Liver (tissue), 8 donors: ENCODE measurements at regions not wholly inside any gene's neighbourhood (a gene's known extent, or its start where the extent isn't known, plus 50 kb on each side); places are given as distances from the start of the nearest gene placed in this dataset.
A peak's percentile ranks its signal among the peaks of the same experiment; 100 is the strongest.
"Not testable (repeated sequence)": the region's sequence is repeated elsewhere in the genome, so short reads cannot be mapped to it uniquely, and the experiment has no call there.

Experiments
- DNase-seq: peaks from one replicate; pipeline ENCODE4 v3.0.0-alpha.2; 2017; ENCODE audit warnings: low spot score
- H3K27ac ChIP-seq, 2 donors: one replicate each; pipeline ENCODE4 v1.7.0; 2013; ENCODE audit warnings: inconsistent platforms in 2 of 2, low read length in 2 of 2, control low read depth in 1 of 2, low read depth in 1 of 2, mild to moderate bottlenecking in 1 of 2
- H3K27me3 ChIP-seq, 4 donors: one replicate each; pipeline versions ENCODE4 v1.6.1 to v1.7.0; 2013; ENCODE audit warnings: low read length in 3 of 4, inconsistent platforms in 1 of 4, mild to moderate bottlenecking in 1 of 4, moderate library complexity in 1 of 4; ENCODE audit not compliant: control insufficient read depth in 4 of 4, insufficient read depth in 4 of 4
- H3K36me3 ChIP-seq, 4 donors: one replicate each; pipeline versions ENCODE4 v1.6.1 to v1.7.0; 2013; ENCODE audit warnings: low read length in 3 of 4, mild to moderate bottlenecking in 3 of 4, low read depth in 1 of 4, moderate library complexity in 1 of 4; ENCODE audit not compliant: control insufficient read depth in 4 of 4, insufficient read depth in 3 of 4
- H3K4me1 ChIP-seq, 4 donors: one replicate each; pipeline versions ENCODE4 v1.6.1 to v1.7.0; 2013; ENCODE audit warnings: low read length in 3 of 4, mild to moderate bottlenecking in 3 of 4, moderate library complexity in 1 of 4; ENCODE audit not compliant: control insufficient read depth in 4 of 4, insufficient read depth in 4 of 4
- H3K4me3 ChIP-seq, 3 donors: one replicate each; pipeline versions ENCODE4 v1.6.1 to v1.7.0; 2013; ENCODE audit warnings: low read length in 3 of 3, control low read depth in 1 of 3, low read depth in 1 of 3, mild to moderate bottlenecking in 1 of 3
- H3K9ac ChIP-seq, 2 donors: one replicate each; pipeline ENCODE4 v1.7.0; 2013; ENCODE audit warnings: low read length in 2 of 2, mild to moderate bottlenecking in 2 of 2, moderate library complexity in 2 of 2, control low read depth in 1 of 2, low read depth in 1 of 2
- H3K9me3 ChIP-seq, 4 donors: one replicate each; pipeline versions ENCODE4 v1.6.1 to v1.7.0; 2013; ENCODE audit warnings: low read length in 3 of 4; ENCODE audit not compliant: control insufficient read depth in 4 of 4
- ATF3 ChIP-seq: IDR thresholded peaks from 2 replicates; pipeline ENCODE4 v1.6.1; 2016; ENCODE audit warnings: antibody characterized with exemption
- CTCF ChIP-seq: fragments of 150-350 bp; IDR thresholded peaks from 2 replicates; pipeline ENCODE4 v1.5.1; 2017; ENCODE audit warnings: improper control_type of control experiment, low read depth, low read length; ENCODE audit not compliant: missing input control
- EGR1 ChIP-seq, 2 donors: IDR thresholded peaks; 2 replicates each; pipeline ENCODE4 v1.6.1; 2016 to 2018; ENCODE audit warnings: antibody characterized with exemption in 2 of 2, low read depth in 2 of 2
- FOXA1 ChIP-seq: IDR thresholded peaks from 2 replicates; pipeline ENCODE4 v1.6.1; 2016; ENCODE audit warnings: antibody characterized with exemption
- FOXA2 ChIP-seq: IDR thresholded peaks from 2 replicates; pipeline ENCODE4 v1.6.1; 2016; ENCODE audit warnings: antibody characterized with exemption
- GABPA ChIP-seq, 2 donors: IDR thresholded peaks in 1 of 2; conservative IDR thresholded peaks in 1 of 2; 2 replicates each; pipeline ENCODE4 v1.6.1; 2016; ENCODE audit warnings: antibody characterized with exemption in 2 of 2, mild to moderate bottlenecking in 1 of 2, moderate library complexity in 1 of 2
- HNF4A ChIP-seq, 2 donors: conservative IDR thresholded peaks; 2 replicates each; pipeline ENCODE4 v1.6.1; 2016; ENCODE audit warnings: antibody characterized with exemption in 2 of 2, mild to moderate bottlenecking in 2 of 2
- HNF4G ChIP-seq: IDR thresholded peaks from 2 replicates; pipeline ENCODE4 v1.6.1; 2016; ENCODE audit warnings: antibody characterized with exemption
- JUND ChIP-seq, 2 donors: IDR thresholded peaks; 2 replicates each; pipeline ENCODE4 v1.6.1; 2016; ENCODE audit warnings: antibody characterized with exemption in 2 of 2
- MAX ChIP-seq: IDR thresholded peaks from 2 replicates; pipeline ENCODE4 v1.6.1; 2016; ENCODE audit warnings: antibody characterized with exemption
- NR2F2 ChIP-seq: IDR thresholded peaks from 2 replicates; pipeline ENCODE4 v1.6.1; 2016; ENCODE audit warnings: antibody characterized with exemption
- RAD21 ChIP-seq, 2 donors: IDR thresholded peaks; 2 replicates each; pipeline ENCODE4 v1.6.1; 2016; ENCODE audit warnings: antibody characterized with exemption in 2 of 2, mild to moderate bottlenecking in 2 of 2
- REST ChIP-seq: IDR thresholded peaks from 2 replicates; pipeline ENCODE4 v1.6.1; 2016; ENCODE audit warnings: antibody characterized with exemption, mild to moderate bottlenecking
- RXRA ChIP-seq, 2 donors: IDR thresholded peaks; 2 replicates each; pipeline ENCODE4 v1.6.1; 2017 to 2018; ENCODE audit warnings: antibody characterized with exemption in 2 of 2, mild to moderate bottlenecking in 1 of 2
- SP1 ChIP-seq: IDR thresholded peaks from 2 replicates; pipeline ENCODE4 v1.6.1; 2018; ENCODE audit warnings: antibody characterized with exemption, mild to moderate bottlenecking
- TAF1 ChIP-seq: conservative IDR thresholded peaks from 2 replicates; pipeline ENCODE4 v1.6.1; 2016; ENCODE audit warnings: antibody characterized with exemption, mild to moderate bottlenecking
- YY1 ChIP-seq: IDR thresholded peaks from 2 replicates; pipeline ENCODE4 v1.6.1; 2016; ENCODE audit warnings: antibody characterized with exemption, mild to moderate bottlenecking
- WGBS: extraction: QIAGEN DNeasy Blood & Tissue Kit; methylation state at CpG from one replicate; pipeline ENCODE4 v1.1.7; 2013; 5-methylcytosine and 5-hydroxymethylcytosine counted together
- TF ChIP-seq, protein P1 (sequence below): IDR thresholded peaks from 2 replicates; pipeline ENCODE4 v1.6.1; 2016; ENCODE audit warnings: antibody characterized with exemption
- donor health status: healthy.
- donor health status: healthy.
- donor health status: healthy.
- donor health status: healthy.
- donor health status: healthy.

DNA sequence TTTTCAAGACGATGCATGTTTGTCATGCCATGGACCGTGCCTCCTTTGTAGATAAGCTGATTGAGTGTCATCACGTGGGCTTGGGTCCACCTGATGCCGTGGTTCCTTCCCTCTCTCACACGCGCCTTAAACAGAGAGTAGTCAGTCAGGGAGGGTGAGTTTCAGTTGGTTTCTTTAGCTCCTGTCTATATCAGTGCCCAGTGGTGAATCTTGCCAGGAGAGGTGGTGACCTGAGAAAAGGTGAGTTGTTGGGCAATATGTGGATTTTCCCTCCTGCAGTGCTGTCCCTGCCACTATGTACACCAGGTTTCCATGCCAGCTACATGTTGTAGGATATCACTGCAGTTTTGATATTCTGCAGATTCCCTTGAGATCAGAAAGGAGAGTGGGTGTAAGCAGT, 129.7 kb downstream of the LAT start:
- no peak for TF ChIP-seq ATF3
- peak; percentile 92 for TF ChIP-seq FOXA1
- TF ChIP-seq, protein P1, sequence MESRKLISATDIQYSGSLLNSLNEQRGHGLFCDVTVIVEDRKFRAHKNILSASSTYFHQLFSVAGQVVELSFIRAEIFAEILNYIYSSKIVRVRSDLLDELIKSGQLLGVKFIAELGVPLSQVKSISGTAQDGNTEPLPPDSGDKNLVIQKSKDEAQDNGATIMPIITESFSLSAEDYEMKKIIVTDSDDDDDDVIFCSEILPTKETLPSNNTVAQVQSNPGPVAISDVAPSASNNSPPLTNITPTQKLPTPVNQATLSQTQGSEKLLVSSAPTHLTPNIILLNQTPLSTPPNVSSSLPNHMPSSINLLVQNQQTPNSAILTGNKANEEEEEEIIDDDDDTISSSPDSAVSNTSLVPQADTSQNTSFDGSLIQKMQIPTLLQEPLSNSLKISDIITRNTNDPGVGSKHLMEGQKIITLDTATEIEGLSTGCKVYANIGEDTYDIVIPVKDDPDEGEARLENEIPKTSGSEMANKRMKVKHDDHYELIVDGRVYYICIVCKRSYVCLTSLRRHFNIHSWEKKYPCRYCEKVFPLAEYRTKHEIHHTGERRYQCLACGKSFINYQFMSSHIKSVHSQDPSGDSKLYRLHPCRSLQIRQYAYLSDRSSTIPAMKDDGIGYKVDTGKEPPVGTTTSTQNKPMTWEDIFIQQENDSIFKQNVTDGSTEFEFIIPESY, result peak; percentile 92
- peak; percentile 75 for TF ChIP-seq REST
- peak; percentile 88 for TF ChIP-seq MAX
- peak; percentile 63 for TF ChIP-seq NR2F2
- peak; percentile 88 for TF ChIP-seq SP1
- TF ChIP-seq RXRA (IDR thresholded peaks at IDR 0.05), result peak; percentile 94 to 98
- peak; percentile 94 for TF ChIP-seq FOXA2
- TF ChIP-seq RAD21 (IDR thresholded peaks at IDR 0.05), result peak; percentile 45 to 60
- peak in 1 of 2 donors; percentile 71 for TF ChIP-seq HNF4A (conservative IDR thresholded peaks at IDR 0.05)
- no peak for TF ChIP-seq CTCF
- TF ChIP-seq EGR1 (IDR thresholded peaks at IDR 0.05; ENCODE audit: low read depth in 2 of 2), result peak in 1 of 2 donors; percentile 60
- TF ChIP-seq YY1, result peak; percentile 60
- TF ChIP-seq HNF4G, result no peak
- TF ChIP-seq TAF1, result no peak
- TF ChIP-seq GABPA (IDR thresholded peaks at IDR 0.05 in 1 of 2, conservative IDR thresholded peaks at IDR 0.05 in 1 of 2), result peak in 1 of 2 donors; percentile 42
- peak in 1 of 2 donors; percentile 71 for TF ChIP-seq JUND (IDR thresholded peaks at IDR 0.05)
- no peak for DNase-seq
- no peaks in the 10 kb centered on the region for H3K27me3 ChIP-seq
- 32% methylated on average over 6 of the region's 6 CpGs for WGBS
- peak overlapping the region; percentile 47 to 49 for H3K9ac ChIP-seq
- H3K4me1 ChIP-seq, result peaks cover 2 to 50% (median 20%) of the 10 kb centered on the region in 4 donors
- H3K9me3 ChIP-seq, result no peaks in the 10 kb centered on the region
- peak overlapping the region; percentile 85 to 96 for H3K27ac ChIP-seq
- no peaks in the 10 kb centered on the region for H3K36me3 ChIP-seq
- H3K4me3 ChIP-seq, result peak overlapping the region in 1 of 3 donors; percentile 69

- H3K4me3 ChIP-seq, DNase-seq, H3K36me3 ChIP-seq, H3K9ac ChIP-seq, H3K9me3 ChIP-seq, H3K27me3 ChIP-seq: not testable (repeated sequence)
- WGBS, result 89% methylated on average over 1 of the region's 1 CpG
- Histone ChIP-seq H3K4me1 (peaks cover 2 to 49% (median 20%) of the 10 kb centered on the region in 4 donors), H3K27ac (peak overlapping the region; percentile 13 to 96)
Observed at GRCh38 chr16:29113446-29113845, 128.6 kb downstream of the LAT start.
